A549 (cell line): ENCODE measurements at regions not wholly inside any gene's neighbourhood (a gene's known extent, or its start where the extent isn't known, plus 50 kb on each side); places are given as distances from the start of the nearest gene placed in this dataset.
"Not testable (repeated sequence)": the region's sequence is repeated elsewhere in the genome, so short reads cannot be mapped to it uniquely, and the experiment has no call there.

ENCODE experiments used
- CEBPB ChIP-seq, 2 experiments: fragments of >200 bp in 1 of 2; sonication (Bioruptor Twin) in 1 of 2; formaldehyde crosslinking in 1 of 2; IDR thresholded peaks; 2 replicates each; pipeline ENCODE4 v1.6.1; 2012 to 2016
- JUN ChIP-seq, 2 experiments: fragments of >200 bp; sonication (Bioruptor Twin); formaldehyde crosslinking; IDR thresholded peaks; 2 replicates in 1 of 2; 3 replicates in 1 of 2; pipeline ENCODE4 v1.6.1; 2016 to 2017
- RFX5 ChIP-seq: fragments of 450-650 bp; IDR thresholded peaks from 2 replicates; pipeline ENCODE4 v1.7.1; 2014; ENCODE audit warnings: antibody characterized with exemption, mild to moderate bottlenecking, moderate library complexity
- TF ChIP-seq, protein P1 (sequence below): fragments of >200 bp; sonication (Bioruptor Twin); formaldehyde crosslinking; IDR thresholded peaks from 3 replicates; pipeline ENCODE4 v1.5.1; 2016
- TF ChIP-seq, protein P2 (sequence below): IDR thresholded peaks from 2 replicates; pipeline ENCODE4 v1.6.1; 2012

DNA sequence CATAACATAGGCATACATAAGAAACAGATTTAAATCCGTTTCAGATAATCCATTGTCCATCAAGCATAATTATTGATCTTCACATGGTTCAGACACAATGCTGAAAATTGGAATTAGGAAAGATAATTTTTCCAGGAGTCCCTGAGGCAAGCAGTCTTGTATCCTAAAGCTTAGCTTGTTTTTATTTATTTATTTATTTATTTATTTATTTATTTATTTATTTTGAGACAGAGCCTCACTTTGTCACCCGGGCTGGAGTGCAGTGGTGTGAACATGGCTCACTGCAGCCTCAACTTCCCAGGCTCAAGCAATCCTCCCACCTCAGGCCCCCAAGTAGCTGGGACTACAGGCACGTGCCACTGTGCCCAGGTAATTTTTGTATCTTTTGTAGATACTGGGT is 89.7 kb upstream of the USP25 start:
- TF ChIP-seq, protein P1, sequence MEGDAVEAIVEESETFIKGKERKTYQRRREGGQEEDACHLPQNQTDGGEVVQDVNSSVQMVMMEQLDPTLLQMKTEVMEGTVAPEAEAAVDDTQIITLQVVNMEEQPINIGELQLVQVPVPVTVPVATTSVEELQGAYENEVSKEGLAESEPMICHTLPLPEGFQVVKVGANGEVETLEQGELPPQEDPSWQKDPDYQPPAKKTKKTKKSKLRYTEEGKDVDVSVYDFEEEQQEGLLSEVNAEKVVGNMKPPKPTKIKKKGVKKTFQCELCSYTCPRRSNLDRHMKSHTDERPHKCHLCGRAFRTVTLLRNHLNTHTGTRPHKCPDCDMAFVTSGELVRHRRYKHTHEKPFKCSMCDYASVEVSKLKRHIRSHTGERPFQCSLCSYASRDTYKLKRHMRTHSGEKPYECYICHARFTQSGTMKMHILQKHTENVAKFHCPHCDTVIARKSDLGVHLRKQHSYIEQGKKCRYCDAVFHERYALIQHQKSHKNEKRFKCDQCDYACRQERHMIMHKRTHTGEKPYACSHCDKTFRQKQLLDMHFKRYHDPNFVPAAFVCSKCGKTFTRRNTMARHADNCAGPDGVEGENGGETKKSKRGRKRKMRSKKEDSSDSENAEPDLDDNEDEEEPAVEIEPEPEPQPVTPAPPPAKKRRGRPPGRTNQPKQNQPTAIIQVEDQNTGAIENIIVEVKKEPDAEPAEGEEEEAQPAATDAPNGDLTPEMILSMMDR = not testable (repeated sequence)
- not testable (repeated sequence) for TF ChIP-seq CEBPB (IDR thresholded peaks at IDR 0.05); RFX5; JUN (IDR thresholded peaks at IDR 0.05)
- TF ChIP-seq, protein P2, sequence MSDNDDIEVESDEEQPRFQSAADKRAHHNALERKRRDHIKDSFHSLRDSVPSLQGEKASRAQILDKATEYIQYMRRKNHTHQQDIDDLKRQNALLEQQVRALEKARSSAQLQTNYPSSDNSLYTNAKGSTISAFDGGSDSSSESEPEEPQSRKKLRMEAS = not testable (repeated sequence)
